HG02970 (cell line): ENCODE measurements at regions not wholly inside any gene's neighbourhood (a gene's known extent, or its start where the extent isn't known, plus 50 kb on each side); places are given as distances from the start of the nearest gene placed in this dataset.

Experiments
- ATAC-seq: cut with Tn5 transposase; IDR thresholded peaks from one replicate; pipeline ENCODE4 v1.9.1; 2021; ENCODE audit warnings: mild to moderate bottlenecking, moderate library complexity, moderate number of reproducible peaks; ENCODE audit not compliant: unreplicated experiment, low FRiP score

DNA sequence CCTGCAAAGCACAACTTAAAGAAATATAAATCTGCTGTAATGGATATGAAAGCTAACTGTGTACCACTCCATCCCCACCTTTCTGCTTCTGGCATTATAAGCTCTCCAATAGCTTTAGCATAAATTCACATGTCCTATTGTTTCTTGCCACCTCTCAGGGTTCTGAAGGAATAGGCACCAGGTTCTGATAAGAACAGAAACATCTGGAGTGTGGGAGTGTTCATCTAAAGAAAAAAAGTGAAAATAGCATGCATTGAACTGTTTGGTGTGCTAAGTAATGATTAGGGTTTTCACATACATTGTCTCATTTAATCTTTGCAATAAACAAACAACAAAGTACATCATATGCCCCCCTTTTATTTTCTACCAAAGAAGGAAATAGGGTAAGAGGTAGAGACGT lies 72.3 kb downstream of the FAM76B start:
- ATAC-seq, result no peak

DNA sequence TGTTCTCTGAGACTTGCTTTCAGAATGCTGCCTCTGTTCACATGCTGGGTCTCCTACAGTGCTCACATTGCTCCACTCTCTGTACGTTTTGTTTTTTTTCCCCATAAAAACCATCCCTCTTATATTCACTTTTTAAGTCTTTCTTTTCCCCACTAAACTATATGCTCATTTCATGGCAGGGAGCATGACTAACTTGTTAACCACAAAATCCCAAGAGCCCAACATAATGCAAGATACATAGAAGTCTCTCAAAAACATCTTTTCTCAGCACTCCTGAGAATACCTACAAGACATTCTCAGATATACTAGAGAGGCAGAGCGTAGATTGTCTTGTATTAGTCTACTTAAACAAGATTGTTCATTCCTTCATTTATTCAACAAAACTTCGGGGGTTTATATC lies 73.3 kb downstream of the FAM76B start:
- no peak for ATAC-seq

DNA sequence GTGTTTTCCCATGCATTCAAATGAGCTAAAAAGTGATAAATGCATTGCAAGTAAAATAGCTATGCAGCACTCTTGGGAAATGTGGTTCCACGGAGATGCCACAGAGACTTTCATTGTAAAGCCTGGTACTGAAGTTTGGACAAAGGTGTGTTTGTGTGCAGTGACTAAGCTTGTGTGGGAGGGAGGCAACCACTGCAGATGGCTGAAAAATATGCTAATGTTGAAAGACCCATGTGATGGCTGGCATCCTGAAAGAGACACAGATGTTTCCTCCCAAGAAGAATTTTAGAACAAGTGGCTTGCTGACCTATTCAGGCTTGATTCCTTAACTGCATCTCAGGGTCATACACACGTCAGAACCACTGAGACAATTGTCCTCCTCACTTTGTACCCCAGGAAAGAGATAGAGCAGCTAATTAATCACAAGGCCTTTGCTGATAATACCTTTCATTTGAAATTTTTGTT lies 73.8 kb downstream of the FAM76B start:
- ATAC-seq, result peak; percentile 62

DNA sequence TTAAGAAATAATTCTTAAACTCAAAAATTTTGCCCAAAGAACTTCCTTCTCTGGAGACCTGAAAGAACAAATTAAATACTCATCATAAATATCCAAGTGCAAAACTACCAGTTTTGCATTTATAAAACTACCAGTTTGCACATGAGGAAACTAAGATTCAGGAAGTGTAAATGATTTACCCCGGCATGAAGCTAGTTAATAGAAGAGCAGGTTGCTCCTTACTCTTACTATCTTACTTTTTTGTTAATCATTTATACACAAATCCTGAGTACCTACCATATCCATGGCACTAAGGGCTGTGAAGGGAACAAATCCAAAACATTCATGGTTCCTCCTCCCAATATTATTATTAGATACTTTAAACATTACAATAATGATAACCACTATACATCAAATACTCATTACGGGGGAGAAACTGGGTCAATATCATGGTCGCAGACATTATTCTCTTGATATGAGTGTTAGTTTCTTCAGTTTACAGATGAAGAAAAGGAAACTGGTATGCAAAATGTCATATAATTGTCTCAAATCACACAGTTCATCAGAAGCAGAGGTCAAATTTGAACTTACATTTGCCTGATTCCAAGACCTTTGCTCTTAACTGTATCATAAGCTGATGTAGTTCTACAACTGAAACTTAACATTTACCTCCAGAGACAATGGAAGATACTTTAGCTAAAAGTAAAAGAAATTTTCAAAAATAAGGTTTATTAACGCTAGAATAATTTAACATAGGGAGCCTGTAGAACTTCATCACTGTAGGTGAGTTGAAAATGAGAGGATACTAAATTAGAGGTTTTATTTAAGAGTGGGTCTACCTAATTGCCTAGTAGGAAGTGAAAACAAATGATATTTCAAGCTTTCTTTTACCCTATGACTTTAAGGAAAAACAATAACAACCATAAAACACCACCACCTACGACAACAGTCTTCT lies 74.5 kb downstream of the FAM76B start:
- no peak for ATAC-seq

DNA sequence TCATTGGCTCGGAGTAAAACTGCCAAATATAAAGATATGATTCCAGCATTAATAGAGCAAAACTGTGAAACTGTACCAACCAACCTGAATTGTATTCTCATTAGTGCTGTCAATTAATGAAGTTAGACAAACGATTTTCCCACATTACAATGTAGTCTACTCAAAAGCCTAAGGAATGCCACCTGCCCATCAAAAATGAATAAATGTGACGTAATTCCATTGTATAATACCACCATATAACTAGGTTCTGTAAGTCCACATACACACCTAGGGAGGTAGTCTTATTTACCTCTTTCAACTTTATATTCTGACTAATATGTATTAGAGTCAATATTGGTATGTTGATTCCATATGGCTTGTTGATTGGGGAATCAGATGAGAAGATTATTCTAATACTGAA lies 76.2 kb downstream of the FAM76B start:
- ATAC-seq, result no peak

DNA sequence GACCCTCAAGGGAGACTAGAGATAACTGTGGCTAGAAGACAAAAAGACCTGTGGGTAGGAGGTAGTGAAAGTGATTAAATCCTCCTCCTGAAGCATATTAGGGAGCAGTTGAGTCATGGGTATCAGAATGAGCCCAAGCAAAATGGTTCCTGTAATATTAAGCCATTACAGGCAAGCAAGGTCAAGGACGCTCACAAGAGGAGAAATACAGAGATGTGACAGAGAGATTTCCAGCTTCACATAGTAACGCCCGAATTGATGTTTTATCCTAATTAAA lies 77.7 kb downstream of the FAM76B start:
- no peak for ATAC-seq

DNA sequence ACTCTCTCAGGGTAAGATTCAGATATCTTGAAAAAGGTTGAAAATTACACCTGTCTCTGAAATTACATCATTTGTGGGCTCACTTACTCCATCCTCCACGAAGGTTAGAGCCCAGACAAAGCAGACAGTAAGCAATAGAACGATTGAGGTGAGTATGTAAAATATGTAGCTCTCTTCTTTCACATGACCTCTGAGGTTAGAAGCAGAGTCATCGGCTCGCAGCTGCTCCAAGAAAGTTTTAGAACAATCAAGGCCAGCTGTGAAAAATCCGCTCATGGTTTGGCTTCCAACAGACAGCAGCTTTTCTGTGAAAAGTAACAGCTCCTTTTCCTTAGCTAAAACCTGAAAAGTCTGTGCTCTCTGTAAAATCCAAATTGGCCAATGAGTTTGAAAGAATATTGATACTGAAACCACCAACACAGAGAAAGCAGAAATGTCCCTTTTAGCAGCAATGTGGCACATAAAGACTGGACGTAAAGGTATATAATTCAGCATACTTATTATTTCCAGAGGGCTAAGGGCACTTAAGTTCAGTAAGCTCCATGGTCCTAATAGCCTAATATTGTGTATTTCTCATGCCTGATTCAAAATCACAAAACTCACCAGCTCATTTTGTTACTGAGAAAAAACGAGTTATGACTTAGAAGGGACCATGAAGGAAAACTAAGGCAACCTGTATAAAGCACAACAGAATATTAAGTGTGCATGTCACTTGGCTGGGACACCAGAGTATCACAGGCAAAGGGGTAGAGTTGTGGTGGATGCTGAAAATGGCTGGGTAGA lies 78.2 kb downstream of the FAM76B start:
- ATAC-seq, result no peak

DNA sequence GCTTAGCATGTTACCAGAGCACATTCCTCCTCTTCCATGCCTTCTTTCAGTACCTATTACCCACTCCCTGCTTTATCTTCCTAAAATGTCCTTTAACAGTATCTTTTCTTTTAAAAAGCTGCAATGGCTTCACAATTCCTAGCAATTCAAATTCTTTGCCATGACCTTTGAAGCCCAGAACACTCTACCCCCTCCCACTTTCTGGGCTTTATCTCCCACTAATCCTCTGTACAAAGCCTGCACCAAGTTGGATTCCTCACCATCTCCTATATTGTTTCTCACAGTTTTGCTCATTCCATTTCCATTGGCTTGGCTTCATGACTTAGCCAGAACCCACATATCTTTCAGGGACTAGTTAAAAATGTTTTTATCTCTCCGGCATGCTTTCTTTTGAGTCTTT lies 80.9 kb downstream of the FAM76B start:
- no peak for ATAC-seq

DNA sequence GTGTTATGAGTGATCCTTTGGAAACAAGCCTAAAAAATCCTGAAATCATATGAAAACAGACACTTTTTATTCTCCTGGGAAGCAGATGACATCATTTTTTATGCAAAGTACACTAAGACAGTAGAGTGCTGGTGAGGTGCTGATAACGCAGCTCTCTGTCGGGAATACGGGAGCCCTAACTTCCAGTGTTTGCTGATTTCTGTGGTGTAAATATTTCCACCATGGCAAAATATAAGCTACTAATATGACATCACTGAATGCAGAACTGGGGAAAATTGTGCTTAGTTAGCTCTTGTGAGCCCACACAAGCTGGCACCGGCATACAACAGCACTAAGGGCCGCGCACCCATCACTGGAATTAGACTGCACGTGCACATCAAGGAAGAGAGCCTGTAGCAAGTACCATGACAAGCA lies 82.6 kb downstream of the FAM76B start:
- ATAC-seq, result no peak

DNA sequence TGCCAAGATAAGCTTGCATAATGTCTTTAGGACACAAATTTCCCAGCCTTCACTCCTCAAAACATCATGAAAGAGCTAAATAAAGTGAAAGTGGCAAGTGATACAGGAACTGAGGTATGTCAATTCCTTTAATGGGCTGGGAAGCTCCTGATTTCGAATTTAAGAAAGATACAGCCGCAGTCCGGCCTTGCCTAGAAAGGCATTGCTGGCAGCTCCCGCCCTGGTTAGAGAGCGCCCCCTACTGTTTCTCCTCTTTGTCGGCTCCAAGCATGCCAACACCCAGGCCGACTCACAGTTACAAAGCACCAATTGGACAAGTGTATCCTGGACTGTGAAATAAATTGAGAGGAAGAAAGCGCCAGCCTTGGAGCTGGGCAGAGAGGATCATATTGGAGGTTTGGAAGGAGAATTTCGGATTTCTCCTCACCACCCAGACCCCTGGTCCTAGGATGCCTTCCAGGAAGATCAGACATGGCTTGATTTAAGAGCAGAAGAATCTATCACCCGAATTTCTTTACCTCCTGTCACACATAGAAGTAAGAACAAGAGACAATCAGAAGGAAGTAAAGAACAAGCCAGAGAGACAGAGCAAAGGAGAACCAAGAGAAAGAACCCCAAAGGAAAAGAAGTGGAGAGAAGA lies 84.0 kb downstream of the FAM76B start:
- peak; percentile 75 for ATAC-seq

DNA sequence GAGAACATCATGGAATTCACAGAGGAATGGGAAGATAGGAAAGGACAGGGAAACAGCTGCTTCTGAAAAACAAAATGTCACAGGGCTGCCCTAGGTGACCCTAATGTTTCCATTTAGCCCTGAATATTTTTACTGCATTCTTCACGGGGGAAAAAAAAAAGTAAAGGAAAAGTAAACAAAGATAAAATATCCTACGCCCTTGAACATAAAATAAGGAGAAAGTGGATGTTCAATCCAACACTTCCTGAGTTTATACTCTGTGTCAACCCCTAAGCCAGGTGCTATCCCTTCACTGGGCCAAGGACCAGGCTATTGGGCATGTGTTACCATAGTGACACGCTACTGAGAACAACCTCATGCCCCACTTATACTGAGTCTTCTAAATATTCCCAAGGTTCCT lies 84.7 kb downstream of the FAM76B start:
- ATAC-seq, result no peak

DNA sequence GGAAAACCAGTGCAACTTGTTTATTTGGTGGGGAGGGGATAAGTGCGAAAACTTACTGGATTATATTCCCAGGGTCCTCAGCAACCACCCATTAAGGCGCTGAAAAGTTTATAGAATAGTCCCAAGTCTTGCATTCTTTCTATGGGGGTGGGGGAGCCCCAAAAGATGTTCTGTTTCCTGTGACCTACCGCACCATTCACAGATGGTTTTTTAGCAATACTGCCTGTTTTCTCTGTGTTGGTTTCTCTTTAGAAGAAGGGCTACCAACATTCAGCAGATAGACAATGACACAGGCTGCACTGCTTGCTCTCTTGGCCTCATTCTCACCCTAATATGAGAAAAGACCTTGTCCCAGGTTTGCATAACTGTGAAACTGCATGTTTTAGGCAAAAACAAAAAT lies 86.5 kb downstream of the FAM76B start:
- no peak for ATAC-seq

DNA sequence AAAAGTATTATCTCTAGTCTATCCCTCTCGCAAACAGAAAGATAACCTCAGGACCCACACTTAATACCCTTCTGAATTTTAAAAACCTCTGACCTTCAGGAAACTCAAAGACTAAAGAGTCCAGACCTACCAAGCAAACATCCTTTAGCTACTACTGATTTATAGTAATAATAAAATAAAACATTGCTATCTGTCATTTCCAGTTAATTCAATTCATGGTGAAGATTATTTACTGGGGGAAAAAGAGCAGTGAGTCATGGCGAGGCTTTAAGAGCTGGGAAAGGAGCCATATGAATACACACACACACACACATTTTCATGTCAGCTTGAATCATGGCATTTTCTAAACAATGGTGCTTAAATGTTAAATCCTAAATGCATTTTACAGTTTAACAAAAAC lies 87.1 kb downstream of the FAM76B start:
- ATAC-seq, result no peak

DNA sequence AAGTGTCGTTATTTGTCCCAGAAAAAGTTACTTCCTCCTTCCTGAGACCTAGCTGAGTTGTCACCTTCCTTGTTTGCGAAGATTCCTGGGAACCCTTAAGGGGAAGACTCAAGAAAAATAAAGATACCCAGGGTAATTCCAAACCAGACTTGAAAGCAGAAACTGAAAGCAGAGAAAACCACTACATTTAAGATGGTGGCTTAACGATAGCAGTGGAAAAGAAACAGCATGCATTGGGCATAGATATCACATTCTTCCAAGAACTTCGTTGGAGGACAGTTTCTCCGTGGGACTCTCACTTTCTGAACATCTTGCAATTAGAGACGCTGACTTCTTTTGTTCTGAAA lies 89.1 kb downstream of the FAM76B start:
- no peak for ATAC-seq

DNA sequence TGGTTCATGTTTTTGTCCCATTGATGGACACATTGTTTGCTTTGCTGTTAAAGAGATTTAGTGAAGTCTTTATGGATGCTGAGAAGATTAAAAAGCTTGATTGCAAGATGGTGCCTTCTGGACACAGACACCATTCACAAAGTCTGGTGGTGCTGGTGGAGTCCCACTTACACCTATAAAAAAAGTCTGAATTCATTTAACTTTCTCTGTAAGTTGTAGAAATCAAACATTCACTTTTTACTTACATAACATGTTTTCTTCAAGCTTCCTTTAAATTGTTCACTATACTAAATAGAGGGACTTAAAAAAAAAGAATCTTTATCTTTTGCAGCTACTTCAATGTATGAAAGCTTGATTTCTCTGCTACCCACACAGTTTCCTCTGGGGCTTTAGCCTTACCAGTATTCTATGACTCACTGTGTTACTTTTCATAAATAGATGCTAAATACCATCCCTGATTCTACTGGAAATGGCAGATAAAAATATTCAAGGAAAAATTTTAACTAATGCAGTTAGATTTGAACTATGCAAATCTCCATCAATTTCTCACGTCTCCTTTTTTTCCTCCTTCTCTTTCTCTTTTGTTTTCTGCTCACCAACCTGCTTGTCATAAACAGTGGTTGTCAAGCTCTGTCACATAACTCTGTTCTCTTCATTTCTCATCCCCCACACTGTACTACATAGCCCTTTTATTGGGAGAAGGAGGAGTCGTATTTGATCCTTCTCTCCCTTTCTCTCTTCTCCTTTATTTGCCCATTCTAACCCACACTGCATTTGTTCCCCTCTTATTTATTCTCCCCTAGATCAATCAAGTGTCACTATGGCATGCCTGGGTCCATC lies 89.7 kb downstream of the FAM76B start:
- no peak for ATAC-seq

DNA sequence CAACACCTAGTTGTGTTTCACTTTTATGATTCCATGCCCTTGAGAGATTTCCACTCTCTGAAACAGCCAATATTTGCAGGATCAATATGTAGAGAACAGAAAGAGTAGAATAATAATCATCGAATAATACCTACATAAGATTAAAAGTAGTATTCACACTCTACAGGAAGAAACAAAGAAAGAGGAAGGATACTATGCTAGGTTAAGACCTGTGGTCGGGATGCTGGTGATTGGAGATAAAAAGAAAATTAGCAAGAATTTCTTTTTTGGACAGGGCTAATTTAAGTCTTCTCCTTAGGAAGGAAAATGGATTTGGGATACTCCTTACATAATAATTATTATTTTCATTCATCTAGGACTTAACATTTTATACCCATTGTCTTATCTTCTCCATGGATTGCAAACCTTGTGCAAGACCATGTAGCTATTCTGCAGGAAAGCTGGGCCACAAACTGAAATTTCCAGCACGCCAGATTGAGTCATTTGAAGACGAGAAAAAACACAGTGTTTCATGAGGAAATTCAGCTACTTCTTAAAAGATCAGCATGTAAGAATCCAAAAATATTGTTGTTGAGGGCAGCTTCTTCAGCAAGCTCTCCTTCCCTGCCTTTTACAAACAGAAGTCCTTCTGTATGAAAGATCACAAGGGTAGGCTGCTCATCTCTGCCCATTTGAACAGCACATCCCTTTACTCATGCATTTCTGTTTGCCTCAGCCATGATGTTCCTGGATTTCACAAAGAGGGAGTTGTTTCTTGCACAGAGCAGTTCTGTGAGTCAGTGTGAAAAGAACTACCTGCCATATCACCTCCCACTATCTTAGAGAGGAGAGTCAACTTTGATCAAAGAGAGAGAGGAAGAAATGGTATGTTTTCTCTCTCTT lies 90.7 kb downstream of the FAM76B start:
- ATAC-seq, result no peak

DNA sequence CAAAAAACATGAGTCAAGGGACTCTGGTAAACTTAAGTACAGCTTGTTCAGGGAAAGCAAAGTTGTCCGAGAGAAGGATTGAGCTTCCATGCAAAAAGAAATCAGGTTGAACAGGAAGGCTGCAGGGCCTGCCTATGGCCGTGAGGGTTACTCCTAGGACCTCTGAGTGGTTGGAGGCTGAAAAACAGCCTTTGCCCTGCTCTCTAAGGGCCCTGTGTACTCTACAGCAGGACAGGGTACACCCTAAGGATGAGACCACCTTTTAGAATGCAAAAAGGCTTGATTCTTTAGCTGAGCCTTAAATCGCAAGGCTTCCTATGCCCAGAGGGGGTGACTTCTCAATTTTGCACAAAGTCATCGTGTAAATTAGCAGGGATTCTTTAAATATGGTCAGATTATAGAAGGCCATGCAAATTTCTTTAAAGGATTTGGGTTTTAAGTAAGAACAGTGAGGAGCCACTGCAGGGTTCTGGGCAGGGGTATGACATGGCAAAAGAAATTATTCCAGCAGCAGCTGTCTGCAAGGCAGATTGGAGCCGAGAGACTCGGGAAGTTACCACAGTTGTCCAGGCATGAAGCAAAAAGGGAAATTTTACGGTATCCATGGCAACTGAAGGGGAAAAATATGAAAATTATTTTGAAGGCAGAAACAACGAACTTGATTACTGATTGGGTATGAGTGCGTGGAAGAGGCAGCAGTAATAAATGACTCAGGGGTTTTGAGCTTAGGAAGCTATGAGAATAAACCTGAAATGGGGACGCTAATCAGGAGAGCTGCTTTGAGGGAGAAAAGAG lies 91.8 kb downstream of the FAM76B start:
- no peak for ATAC-seq

DNA sequence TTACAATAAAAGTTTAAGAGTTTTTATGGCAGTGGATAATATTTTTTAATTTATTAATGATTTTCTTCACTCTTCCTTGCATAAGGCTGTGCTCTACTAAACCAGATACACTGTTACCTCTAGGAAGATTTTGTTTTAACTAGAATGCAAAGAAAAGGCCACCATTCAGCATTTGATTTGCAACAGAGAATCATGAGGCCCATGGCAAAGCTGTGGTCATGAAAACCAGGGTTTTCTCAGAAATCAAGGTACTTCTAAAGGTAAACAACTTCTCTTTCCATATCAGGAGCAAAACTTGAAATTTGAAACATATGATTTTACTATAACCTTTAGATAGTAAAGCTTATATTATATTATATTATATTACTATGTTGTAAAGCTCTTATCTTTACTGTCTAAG lies 94.4 kb downstream of the FAM76B start:
- no peak for ATAC-seq

DNA sequence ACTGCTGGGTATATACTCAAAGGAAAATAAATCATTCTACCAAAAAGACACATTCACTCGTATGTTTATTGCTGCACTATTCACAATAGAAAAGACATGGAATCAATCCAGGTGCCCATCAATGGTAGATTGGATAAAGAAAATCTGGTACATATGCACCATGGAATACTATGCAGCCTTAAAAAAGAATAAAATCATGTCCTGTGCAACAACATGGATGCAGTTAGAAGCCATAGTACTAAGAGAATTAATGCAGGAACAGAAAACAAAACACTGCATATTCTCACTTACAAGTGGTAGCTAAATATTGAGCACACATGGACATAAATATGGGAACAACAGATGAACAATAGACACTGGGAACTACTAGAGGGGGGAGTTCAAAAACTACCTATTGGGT lies 96.3 kb downstream of the FAM76B start:
- ATAC-seq, result no peak
